ENCODE measurements at regions not wholly inside any gene's neighbourhood (a gene's known extent, or its start where the extent isn't known, plus 50 kb on each side); places are given as distances from the start of the nearest gene placed in this dataset.

- H3K27ac ChIP-seq (ENCODE audit: low read depth, low read length): no peak overlapping the region
- H3K36me3 ChIP-seq (ENCODE audit: insufficient read depth, low read length): no peaks in the 10 kb centered on the region
- H4K20me1 ChIP-seq (ENCODE audit: insufficient read depth, low read length): no peaks in the 10 kb centered on the region
- no peak overlapping the region for H3K4me2 ChIP-seq (ENCODE audit: insufficient read depth, low read length)
- no peak overlapping the region for H3K4me3 ChIP-seq (ENCODE audit: insufficient read depth, low read length)
- no peaks in the 10 kb centered on the region for H3K9me3 ChIP-seq (ENCODE audit: low read depth, low read length)
- peak; percentile 48 for DNase-seq (ENCODE audit: insufficient read length, low spot score, missing footprints)
- no peak for TF ChIP-seq CTCF (IDR thresholded peaks at IDR 0.05; ENCODE audit: extremely low read depth, low read depth, low read length)
- peaks cover 3% of the 10 kb centered on the region for H3K27me3 ChIP-seq (ENCODE audit: insufficient read depth, low read length)
- peaks cover 8% of the 10 kb centered on the region for H3K4me1 ChIP-seq (ENCODE audit: insufficient read depth, low read length)
- H3K79me2 ChIP-seq (ENCODE audit: insufficient read depth, low read length): no peaks in the 10 kb centered on the region
- H2AFZ ChIP-seq (ENCODE audit: low read length): no peak overlapping the region
Observed at GRCh38 chr16:11403920-11404319, 58.7 kb downstream of the RMI2 start.

- no peaks in the 10 kb centered on the region for H4K20me1 ChIP-seq (ENCODE audit: insufficient read depth, low read length)
- H3K4me2 ChIP-seq (ENCODE audit: insufficient read depth, low read length): no peak overlapping the region
- H3K4me3 ChIP-seq (ENCODE audit: insufficient read depth, low read length): no peak overlapping the region
- H3K27ac ChIP-seq (ENCODE audit: low read depth, low read length): no peak overlapping the region
- TF ChIP-seq CTCF (IDR thresholded peaks at IDR 0.05; ENCODE audit: extremely low read depth, low read depth, low read length): no peak
- no peaks in the 10 kb centered on the region for H3K36me3 ChIP-seq (ENCODE audit: insufficient read depth, low read length)
- no peak overlapping the region for H2AFZ ChIP-seq (ENCODE audit: low read length)
- peaks cover 9% of the 10 kb centered on the region for H3K4me1 ChIP-seq (ENCODE audit: insufficient read depth, low read length)
- no peaks in the 10 kb centered on the region for H3K79me2 ChIP-seq (ENCODE audit: insufficient read depth, low read length)
- H3K9me3 ChIP-seq (ENCODE audit: low read depth, low read length): no peaks in the 10 kb centered on the region
- DNase-seq (ENCODE audit: insufficient read length, low spot score, missing footprints): no peak
- H3K27me3 ChIP-seq (ENCODE audit: insufficient read depth, low read length): peaks cover 3% of the 10 kb centered on the region
Observed at GRCh38 chr16:11404603-11405002, 59.3 kb downstream of the RMI2 start.

- peak; percentile 68 for TF ChIP-seq CTCF (IDR thresholded peaks at IDR 0.05; ENCODE audit: extremely low read depth, low read depth, low read length)
- peaks cover 11% of the 10 kb centered on the region for H3K4me1 ChIP-seq (ENCODE audit: insufficient read depth, low read length)
- no peaks in the 10 kb centered on the region for H3K36me3 ChIP-seq (ENCODE audit: insufficient read depth, low read length)
- no peaks in the 10 kb centered on the region for H4K20me1 ChIP-seq (ENCODE audit: insufficient read depth, low read length)
- no peaks in the 10 kb centered on the region for H3K9me3 ChIP-seq (ENCODE audit: low read depth, low read length)
- no peak overlapping the region for H3K4me2 ChIP-seq (ENCODE audit: insufficient read depth, low read length)
- no peak overlapping the region for H3K4me3 ChIP-seq (ENCODE audit: insufficient read depth, low read length)
- H2AFZ ChIP-seq (ENCODE audit: low read length): no peak overlapping the region
- no peaks in the 10 kb centered on the region for H3K79me2 ChIP-seq (ENCODE audit: insufficient read depth, low read length)
- H3K27ac ChIP-seq (ENCODE audit: low read depth, low read length): no peak overlapping the region
- peaks cover 3% of the 10 kb centered on the region for H3K27me3 ChIP-seq (ENCODE audit: insufficient read depth, low read length)
- peak; percentile 88 for DNase-seq (ENCODE audit: insufficient read length, low spot score, missing footprints)
Observed at GRCh38 chr16:11405331-11406176, 60.3 kb downstream of the RMI2 start.

GRCh38 chr16:11406177-11406560 is 60.9 kb downstream of the RMI2 start:
- H3K36me3 ChIP-seq (ENCODE audit: insufficient read depth, low read length): no peaks in the 10 kb centered on the region
- no peak overlapping the region for H3K4me2 ChIP-seq (ENCODE audit: insufficient read depth, low read length)
- no peak overlapping the region for H3K4me3 ChIP-seq (ENCODE audit: insufficient read depth, low read length)
- no peak for TF ChIP-seq CTCF (IDR thresholded peaks at IDR 0.05; ENCODE audit: extremely low read depth, low read depth, low read length)
- no peak for DNase-seq (ENCODE audit: insufficient read length, low spot score, missing footprints)
- H3K27ac ChIP-seq (ENCODE audit: low read depth, low read length): no peak overlapping the region
- H3K27me3 ChIP-seq (ENCODE audit: insufficient read depth, low read length): peaks cover 3% of the 10 kb centered on the region
- peaks cover 17% of the 10 kb centered on the region for H3K4me1 ChIP-seq (ENCODE audit: insufficient read depth, low read length)
- H4K20me1 ChIP-seq (ENCODE audit: insufficient read depth, low read length): no peaks in the 10 kb centered on the region
- H2AFZ ChIP-seq (ENCODE audit: low read length): no peak overlapping the region
- H3K79me2 ChIP-seq (ENCODE audit: insufficient read depth, low read length): no peaks in the 10 kb centered on the region
- no peaks in the 10 kb centered on the region for H3K9me3 ChIP-seq (ENCODE audit: low read depth, low read length)
